Activated T-cell treated with anti-CD3 and anti-CD28 coated beads, Interleukin-2, amount 50 U/mL, for 48 hours (primary cell): ENCODE measurements at regions not wholly inside any gene's neighbourhood (a gene's known extent, or its start where the extent isn't known, plus 50 kb on each side); places are given as distances from the start of the nearest gene placed in this dataset.

Experiments
- DNase-seq, 2 experiments: peaks; one replicate each; pipeline ENCODE4 v3.0.0-alpha.2; 2020

- DNase-seq = no peak
Measured at GRCh38 chrX:150310417-150310816, 52.7 kb upstream of the MAMLD1 start.

GRCh38 chrX:150310881-150311280 is 52.2 kb upstream of the MAMLD1 start:
- DNase-seq = no peak

GRCh38 chrX:150312931-150313330 is 50.2 kb upstream of the MAMLD1 start:
- DNase-seq = no peak
